NCI-H1417 treated with DMSO at 0.1 percent for 48 hours (cell line): ENCODE measurements at regions not wholly inside any gene's neighbourhood (a gene's known extent, or its start where the extent isn't known, plus 50 kb on each side); places are given as distances from the start of the nearest gene placed in this dataset.
"Not testable (repeated sequence)": the region's sequence is repeated elsewhere in the genome, so short reads cannot be mapped to it uniquely, and the experiment has no call there.

Experiments used
- DNase-seq: peaks from one replicate; lab custom pipeline; 2025; lab: John Stamatoyannopoulos, UW

DNA sequence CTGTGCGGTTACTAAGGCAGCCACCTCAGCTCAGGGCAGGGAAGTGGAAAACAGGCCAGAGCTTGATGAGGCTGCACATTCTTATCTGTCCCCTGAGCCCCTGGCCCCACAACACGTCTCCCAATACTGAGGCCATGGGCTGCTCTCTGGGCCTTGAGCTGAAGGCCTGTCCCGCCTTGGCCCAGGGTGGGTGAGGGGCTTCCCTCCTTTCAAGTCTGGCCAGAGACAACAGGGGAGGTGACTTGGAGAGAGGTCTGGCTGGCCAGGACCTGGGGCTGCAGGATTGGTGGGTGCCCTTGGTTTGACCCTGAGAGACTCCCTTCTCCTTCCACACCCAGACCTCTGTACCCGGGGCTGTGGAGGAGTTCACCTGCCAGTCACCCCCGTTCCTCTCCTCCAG is 563.8 kb downstream of the PTPRU start:
- no peak for DNase-seq

- no peak for DNase-seq
Observed at GRCh38 chr1:29798699-29799566, 562.6 kb downstream of the PTPRU start.

DNA sequence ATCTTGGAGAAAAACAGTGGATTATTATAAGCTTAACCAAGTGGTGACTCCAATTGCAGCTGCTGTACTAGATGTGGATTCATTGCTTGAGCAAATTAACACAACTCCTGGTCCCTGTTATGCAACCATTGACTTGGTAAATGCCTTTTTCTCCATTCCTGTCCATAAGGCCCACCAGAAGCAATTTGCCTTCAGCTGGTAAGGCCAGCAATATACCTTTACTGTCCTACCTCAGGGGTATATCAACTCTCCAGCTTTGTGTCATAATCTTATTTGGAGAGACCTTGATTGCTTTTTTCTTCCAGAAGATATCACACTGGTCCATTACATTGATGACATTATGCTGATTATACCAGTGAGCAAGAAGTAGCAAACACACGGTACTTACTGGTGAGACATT is 560.8 kb downstream of the PTPRU start:
- not testable (repeated sequence) for DNase-seq

GRCh38 chr1:29795965-29796364 is 559.6 kb downstream of the PTPRU start:
- DNase-seq = not testable (repeated sequence)

DNA sequence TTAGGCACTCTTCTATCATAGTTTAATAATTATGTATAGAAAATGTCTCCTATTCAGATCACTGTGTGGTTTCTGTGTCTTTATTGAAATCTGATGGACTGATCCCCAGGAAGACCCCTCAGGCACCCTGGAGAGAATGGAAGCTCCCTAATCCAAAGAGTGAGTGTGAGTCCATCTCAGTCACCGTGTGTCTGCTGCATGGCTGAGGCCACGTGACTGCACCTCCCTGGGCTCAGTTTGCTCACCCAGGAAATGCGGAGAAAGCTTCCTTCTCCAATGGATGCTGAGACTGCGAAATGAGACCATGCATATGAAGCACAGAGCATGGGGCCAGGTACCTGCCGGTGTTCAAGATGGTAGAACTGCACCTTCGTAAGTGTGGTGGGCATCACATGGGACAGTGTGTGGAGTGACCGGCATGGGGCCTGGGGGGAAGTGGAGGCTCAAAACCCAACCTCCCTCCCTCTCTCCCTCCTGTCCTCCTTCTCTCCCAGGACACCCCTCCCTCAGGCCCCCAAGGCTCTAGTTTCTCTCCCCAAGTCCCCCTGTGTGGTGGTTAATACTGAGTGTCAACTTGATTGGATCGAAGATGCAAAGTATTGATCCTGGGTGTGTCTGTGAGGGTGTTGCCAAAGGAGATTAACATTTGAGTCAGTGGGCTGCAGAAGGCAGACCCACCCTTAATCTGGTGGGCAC is 557.5 kb downstream of the PTPRU start:
- DNase-seq = no peak

DNA sequence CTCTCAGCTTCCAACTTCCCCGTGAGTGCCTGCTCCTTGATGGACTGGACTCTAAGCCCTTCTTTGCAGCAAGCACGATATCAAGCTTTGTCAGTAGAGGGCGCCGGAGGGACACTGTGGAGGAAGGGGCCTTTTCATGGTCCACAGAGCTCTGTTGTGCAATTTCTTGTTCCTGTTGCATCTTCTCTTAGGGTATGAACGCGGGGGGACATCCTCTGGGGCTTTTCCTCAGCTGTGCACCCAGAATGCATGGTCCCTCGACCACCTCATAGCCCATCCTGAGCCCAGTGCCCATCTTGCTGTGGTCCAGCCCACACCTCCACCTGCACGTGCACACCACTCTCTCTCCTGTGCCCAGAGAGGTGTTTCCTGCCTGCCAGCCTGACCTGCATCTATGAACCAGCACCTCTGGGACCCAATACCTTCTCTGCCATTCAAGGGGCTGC is 556.8 kb downstream of the PTPRU start:
- DNase-seq = peak; percentile 60

DNA sequence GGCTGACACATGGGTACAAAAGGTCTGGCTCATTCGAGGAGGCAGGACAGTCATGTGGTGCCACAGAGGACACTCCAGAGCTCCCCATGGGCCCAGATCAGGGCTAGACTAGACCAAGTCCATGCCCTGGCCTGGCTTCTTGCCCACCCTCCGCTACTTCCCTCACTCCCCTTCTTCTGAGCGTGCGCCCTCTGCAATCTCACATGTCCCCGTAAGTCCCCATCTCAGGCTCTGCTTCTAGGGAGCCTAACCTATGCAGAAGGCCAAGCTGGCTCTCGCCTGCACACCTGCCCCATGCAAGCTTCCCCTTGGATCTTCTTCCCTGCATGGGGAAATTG is 553.6 kb downstream of the PTPRU start:
- no peak for DNase-seq

- no peak for DNase-seq
Observed at GRCh38 chr1:29789221-29789909, 553.0 kb downstream of the PTPRU start.

- no peak for DNase-seq
Observed at GRCh38 chr1:29786791-29787732, 550.7 kb downstream of the PTPRU start.

DNA sequence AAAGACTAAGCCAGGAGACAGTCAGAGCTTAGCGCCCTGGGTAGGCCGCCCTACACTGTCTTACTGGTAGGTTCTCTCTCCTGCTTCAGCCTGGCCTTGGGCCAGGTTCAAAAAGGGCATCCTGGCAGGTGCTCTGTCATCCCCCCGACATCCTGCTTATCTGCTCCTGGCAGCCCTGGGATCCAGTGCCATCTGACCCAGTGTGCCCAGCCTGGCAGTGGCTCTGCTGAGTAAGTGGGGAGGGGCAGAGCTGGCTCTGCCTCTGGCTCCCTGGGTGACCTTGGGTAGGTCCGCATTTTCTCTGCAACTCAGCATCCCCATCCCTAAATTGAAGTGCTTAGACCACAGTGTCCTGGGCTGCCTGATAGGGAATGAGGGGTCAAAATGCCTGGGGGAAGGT is 549.9 kb downstream of the PTPRU start:
- no peak for DNase-seq

DNA sequence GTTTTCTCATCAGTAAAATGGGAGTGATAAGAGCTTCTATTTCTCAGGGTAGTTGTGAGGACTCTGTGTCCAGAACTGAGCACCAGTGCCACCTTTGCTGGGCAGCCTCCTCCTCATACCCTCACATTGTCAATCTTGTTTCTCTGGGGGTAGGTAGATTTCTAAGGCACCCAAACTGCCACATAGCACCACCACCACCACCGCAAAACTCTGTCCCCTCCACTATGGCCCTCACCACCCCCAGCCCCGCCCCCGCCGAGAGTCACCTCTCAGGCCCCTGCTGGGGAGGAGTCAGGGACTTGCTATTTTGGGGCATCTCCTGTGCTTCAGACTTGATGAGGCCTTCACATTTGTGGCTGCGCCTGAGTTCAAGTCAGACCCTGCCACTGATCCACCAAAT is 549.2 kb downstream of the PTPRU start:
- DNase-seq = no peak

- no peak for DNase-seq
Observed at GRCh38 chr1:29785137-29785527, 548.8 kb downstream of the PTPRU start.

DNA sequence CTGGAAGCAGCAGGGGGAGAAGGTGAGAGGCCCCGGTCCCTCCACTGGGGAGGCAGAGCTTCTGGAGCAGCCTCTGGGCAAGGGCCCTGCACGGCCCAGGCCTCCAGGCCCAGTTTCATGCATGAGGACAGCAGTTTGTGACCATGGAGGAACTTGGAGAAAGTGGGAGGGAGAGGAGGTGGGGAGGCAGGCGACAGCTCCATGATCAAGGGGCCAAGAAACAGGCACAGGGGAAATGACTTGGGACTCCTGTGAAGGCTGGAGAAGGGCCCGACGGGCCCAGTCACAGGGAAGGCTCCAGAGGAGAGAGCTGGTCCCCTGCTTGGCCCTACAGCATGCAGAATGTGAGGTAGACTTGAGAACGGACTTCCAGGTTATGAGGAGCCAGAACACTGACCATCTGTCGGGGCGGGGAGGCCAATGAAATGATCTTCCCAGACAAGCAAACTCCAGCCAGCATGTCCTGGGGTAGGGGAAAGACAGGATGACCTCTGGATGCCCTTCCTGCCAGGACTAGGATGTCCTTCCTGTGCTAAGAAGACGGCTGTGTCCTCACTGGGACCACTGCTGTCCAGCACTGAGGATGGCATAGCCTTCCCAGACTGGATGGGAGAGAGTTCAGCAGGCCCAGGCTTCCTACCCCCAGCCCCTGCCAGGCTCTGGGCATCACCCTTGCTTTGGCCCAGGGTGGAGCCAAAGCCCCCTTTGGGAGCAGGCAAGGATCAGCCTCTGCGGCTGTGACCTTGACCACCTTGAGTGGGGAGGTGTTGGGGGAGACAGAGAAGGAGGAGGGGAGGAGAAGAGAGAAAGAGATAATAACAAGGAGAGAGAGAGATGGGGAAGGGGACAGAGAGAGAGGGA is 548.2 kb downstream of the PTPRU start:
- no peak for DNase-seq

DNA sequence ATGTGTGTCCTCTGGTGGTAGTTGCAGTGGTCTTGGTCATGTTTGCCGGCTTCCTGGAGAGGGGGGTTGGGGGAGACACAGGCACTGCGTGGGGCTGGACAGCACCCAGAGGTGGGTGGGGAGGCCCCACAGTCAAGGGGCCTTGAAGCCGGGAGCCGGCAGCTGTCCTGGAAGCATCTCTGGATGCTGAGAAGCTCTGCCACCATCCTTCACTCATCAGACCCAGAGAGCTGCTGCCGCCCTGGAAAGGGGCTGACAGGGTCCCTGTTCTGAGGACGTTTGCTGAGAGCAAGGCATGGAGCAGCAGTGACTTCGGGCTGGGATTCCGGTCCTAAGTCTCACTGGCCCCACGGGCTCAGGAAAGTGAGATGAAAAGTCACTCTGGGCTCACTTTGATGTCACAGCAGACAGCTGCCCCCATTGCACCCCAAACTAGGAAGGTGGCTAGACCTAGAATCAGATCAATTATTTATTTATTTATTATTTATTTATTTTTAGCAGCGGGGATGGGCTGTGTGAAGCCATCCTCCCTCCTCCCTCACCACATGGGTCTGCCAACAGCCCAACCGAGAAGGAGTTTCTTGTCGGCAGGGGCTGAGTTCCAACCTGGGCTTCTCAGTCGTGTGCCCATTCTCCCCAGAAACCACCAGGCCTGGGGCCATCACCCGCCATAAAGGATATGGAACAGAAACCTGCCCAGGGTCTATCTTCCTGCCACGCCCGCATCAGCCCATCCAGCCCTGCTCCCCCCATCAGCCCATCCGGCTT is 547.4 kb downstream of the PTPRU start:
- DNase-seq = no peak

DNA sequence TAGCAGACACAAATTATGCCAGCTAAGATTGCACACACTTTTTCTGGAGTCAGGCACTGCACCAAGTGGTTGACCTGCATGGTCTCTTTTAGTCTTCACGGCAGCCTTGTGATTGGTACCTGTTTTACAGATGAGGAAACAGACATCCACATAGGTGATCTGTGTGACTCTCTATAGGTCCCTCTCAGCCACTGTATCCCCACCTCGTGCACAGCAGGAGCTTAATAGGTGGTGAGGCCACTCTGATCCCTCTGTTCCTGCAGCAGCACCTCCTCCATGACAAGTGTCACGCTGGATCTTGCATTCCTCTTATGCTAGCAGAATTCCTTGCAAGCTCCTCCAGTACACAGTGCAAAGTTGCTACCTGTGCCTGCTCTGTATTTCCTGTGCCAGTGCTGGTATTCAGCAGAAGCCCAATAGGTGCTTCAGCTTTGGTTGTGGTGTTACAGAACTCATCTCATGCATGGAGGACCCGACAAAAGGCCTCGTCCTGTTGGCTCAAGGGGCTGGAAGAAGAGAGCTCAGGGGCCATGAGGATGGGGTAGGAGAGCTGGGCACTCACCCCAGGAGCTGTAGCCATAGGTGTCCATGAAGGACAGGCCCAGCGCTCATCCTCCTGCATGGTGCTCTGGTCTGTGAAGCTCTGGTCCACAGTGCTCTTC is 546.7 kb downstream of the PTPRU start:
- no peak for DNase-seq

- DNase-seq = no peak
Observed at GRCh38 chr1:29779146-29779545, 542.8 kb downstream of the PTPRU start.

DNA sequence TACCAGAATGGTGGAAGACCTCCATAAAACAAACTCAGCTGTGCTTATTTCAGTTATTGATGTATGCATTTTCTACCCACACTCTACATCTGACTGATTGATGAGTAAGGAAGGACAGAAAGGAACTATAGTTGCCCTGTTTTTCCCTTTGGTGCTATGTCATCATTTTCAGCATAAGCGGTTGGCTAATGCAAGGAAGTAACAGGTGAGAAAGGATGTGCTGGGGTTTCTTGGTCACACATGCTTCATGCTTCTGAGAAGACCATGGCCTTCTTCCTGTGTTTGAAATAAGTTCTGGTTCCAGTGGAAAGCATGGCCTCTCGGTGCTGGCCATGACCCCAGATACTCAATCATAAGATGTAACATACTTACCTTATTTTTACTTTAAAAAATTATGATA is 541.2 kb downstream of the PTPRU start:
- no peak for DNase-seq

DNA sequence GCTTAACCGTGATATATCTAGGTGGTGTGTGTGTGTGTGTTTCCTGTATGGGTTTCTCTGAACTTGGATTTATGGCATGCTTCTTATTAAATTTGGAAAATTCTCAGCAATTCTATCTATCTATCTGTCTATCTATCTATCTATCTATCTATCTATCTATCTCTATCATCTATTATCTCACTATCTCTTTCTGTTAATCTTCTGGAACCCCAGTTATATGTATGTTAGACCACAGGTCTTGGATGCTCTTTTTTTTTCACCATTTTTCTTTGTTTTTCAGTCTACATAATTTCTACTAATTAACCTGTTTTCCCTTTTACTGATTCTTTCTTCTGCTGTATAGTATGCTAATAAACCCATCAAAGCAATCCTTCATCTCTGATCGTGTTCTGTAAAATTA is 538.0 kb downstream of the PTPRU start:
- DNase-seq = no peak

- no peak for DNase-seq
Observed at GRCh38 chr1:29772584-29773100, 536.3 kb downstream of the PTPRU start.
